ENCODE measurements at regions not wholly inside any gene's neighbourhood (a gene's known extent, or its start where the extent isn't known, plus 50 kb on each side); places are given as distances from the start of the nearest gene placed in this dataset.

DNA sequence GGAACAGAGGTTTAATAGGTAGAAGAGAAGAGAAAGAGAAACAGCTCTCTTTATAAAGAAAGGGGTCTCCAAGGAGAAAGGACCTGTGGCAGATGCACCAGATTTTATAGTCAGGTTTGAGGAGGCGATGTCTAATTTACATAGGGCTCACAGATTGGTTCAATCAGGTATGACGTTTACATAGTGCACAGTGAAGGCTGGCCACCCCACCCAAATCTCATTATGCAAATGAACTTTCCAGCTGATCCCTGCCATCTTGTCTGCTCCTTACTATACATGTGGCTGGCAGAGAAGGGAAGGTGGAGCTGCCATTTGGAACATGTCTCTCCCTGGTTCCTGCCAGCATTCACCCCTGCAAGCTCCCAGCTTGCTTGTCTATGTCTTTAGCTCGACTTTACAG is 557.8 kb downstream of the SUCLG1 start:
- TF ChIP-seq EZH2phosphoT487 (IDR thresholded peaks at IDR 0.05; ENCODE audit: low read depth, severe bottlenecking, unreplicated experiment) = no peak
- TF ChIP-seq, protein P1, sequence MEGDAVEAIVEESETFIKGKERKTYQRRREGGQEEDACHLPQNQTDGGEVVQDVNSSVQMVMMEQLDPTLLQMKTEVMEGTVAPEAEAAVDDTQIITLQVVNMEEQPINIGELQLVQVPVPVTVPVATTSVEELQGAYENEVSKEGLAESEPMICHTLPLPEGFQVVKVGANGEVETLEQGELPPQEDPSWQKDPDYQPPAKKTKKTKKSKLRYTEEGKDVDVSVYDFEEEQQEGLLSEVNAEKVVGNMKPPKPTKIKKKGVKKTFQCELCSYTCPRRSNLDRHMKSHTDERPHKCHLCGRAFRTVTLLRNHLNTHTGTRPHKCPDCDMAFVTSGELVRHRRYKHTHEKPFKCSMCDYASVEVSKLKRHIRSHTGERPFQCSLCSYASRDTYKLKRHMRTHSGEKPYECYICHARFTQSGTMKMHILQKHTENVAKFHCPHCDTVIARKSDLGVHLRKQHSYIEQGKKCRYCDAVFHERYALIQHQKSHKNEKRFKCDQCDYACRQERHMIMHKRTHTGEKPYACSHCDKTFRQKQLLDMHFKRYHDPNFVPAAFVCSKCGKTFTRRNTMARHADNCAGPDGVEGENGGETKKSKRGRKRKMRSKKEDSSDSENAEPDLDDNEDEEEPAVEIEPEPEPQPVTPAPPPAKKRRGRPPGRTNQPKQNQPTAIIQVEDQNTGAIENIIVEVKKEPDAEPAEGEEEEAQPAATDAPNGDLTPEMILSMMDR (IDR thresholded peaks at IDR 0.05; ENCODE audit: poor library complexity) = no peak
